ENCODE measurements at regions not wholly inside any gene's neighbourhood (a gene's known extent, or its start where the extent isn't known, plus 50 kb on each side); places are given as distances from the start of the nearest gene placed in this dataset.

DNA sequence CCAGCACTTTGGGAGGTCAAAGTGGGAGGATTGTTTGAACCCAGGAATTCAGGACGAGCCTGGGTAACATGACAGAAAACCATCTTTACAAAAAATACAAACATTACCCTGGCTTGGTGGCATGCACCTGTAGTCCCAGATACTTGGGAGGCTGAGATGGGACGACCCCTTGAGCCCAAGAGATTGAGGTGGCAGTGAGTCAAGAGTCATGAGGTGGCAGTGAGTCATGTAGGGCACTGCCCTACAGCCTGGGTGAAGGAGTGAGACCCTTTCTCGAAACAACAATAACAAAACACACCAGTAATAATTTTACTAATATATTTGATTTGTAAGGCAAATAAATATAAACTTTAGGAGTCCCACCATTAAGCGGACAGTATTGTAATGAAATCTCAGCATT, 1906.2 kb downstream of the NCAM2 start:
- TF ChIP-seq, protein P1, sequence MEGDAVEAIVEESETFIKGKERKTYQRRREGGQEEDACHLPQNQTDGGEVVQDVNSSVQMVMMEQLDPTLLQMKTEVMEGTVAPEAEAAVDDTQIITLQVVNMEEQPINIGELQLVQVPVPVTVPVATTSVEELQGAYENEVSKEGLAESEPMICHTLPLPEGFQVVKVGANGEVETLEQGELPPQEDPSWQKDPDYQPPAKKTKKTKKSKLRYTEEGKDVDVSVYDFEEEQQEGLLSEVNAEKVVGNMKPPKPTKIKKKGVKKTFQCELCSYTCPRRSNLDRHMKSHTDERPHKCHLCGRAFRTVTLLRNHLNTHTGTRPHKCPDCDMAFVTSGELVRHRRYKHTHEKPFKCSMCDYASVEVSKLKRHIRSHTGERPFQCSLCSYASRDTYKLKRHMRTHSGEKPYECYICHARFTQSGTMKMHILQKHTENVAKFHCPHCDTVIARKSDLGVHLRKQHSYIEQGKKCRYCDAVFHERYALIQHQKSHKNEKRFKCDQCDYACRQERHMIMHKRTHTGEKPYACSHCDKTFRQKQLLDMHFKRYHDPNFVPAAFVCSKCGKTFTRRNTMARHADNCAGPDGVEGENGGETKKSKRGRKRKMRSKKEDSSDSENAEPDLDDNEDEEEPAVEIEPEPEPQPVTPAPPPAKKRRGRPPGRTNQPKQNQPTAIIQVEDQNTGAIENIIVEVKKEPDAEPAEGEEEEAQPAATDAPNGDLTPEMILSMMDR (conservative IDR thresholded peaks at IDR 0.05 in 1 of 2, IDR thresholded peaks at IDR 0.05 in 1 of 2; ENCODE audit: extremely low read depth in 1 of 2, insufficient read depth in 1 of 2, low read depth in 1 of 2, low read length in 2 of 2): no peak
- TF ChIP-seq EZH2 (IDR thresholded peaks at IDR 0.05; ENCODE audit: borderline replicate concordance, low read length): no peak

All from mammary epithelial cell (primary cell).